Middle frontal gyrus (tissue), 1 donor: ENCODE measurements at regions not wholly inside any gene's neighbourhood (a gene's known extent, or its start where the extent isn't known, plus 50 kb on each side); places are given as distances from the start of the nearest gene placed in this dataset.
"Not testable (repeated sequence)": the region's sequence is repeated elsewhere in the genome, so short reads cannot be mapped to it uniquely, and the experiment has no call there.

ENCODE experiments used
- DNase-seq: peaks from one replicate; pipeline ENCODE4 v3.0.0-alpha.2; 2015; ENCODE audit warnings: low spot score; ENCODE audit errors: extremely low spot score

GRCh38 chr13:59281453-59281852 is 882.3 kb downstream of the DIAPH3 start:
- DNase-seq = no peak

- not testable (repeated sequence) for DNase-seq
These were observed 871.5 kb downstream of the DIAPH3 start for GRCh38 chr13:59292240-59292639.

GRCh38 chr13:59299584-59299983 is 864.1 kb downstream of the DIAPH3 start:
- no peak for DNase-seq

GRCh38 chr13:59300355-59301173 is 863.2 kb downstream of the DIAPH3 start:
- DNase-seq = no peak

- no peak for DNase-seq
These were observed 862.6 kb downstream of the DIAPH3 start for GRCh38 chr13:59301174-59301567.

- DNase-seq = no peak
These were observed 860.3 kb downstream of the DIAPH3 start for GRCh38 chr13:59303433-59303832.

- no peak for DNase-seq
These were observed 859.1 kb downstream of the DIAPH3 start for GRCh38 chr13:59304596-59304995.

- DNase-seq = no peak
These were observed 857.8 kb downstream of the DIAPH3 start for GRCh38 chr13:59305896-59306295.

- no peak for DNase-seq
These were observed 851.0 kb downstream of the DIAPH3 start for GRCh38 chr13:59312776-59313175.

- peak; percentile 50 for DNase-seq
These were observed 845.3 kb downstream of the DIAPH3 start for GRCh38 chr13:59318320-59318930.

- no peak for DNase-seq
These were observed 844.5 kb downstream of the DIAPH3 start for GRCh38 chr13:59319276-59319675.

GRCh38 chr13:59320021-59320420 is 843.7 kb downstream of the DIAPH3 start:
- DNase-seq = no peak

GRCh38 chr13:59324401-59324800 is 839.3 kb downstream of the DIAPH3 start:
- not testable (repeated sequence) for DNase-seq

- no peak for DNase-seq
These were observed 837.0 kb downstream of the DIAPH3 start for GRCh38 chr13:59326717-59327116.

- no peak for DNase-seq
These were observed 833.0 kb downstream of the DIAPH3 start for GRCh38 chr13:59330764-59331163.

- no peak for DNase-seq
These were observed 830.8 kb downstream of the DIAPH3 start for GRCh38 chr13:59332966-59333365.

- no peak for DNase-seq
These were observed 826.7 kb downstream of the DIAPH3 start for GRCh38 chr13:59337070-59337469.

GRCh38 chr13:59340151-59340550 is 823.6 kb downstream of the DIAPH3 start:
- DNase-seq = no peak

- DNase-seq = no peak
These were observed 823.1 kb downstream of the DIAPH3 start for GRCh38 chr13:59340581-59340980.

GRCh38 chr13:59342400-59342799 is 821.3 kb downstream of the DIAPH3 start:
- DNase-seq = no peak

- DNase-seq = no peak
These were observed 820.6 kb downstream of the DIAPH3 start for GRCh38 chr13:59343132-59343531.

GRCh38 chr13:59343993-59344822 is 819.5 kb downstream of the DIAPH3 start:
- no peak for DNase-seq
